ENCODE measurements at regions not wholly inside any gene's neighbourhood (a gene's known extent, or its start where the extent isn't known, plus 50 kb on each side); places are given as distances from the start of the nearest gene placed in this dataset.

GRCh38 chr2:222108957-222109585 lies 189.7 kb downstream of the PAX3 start:
- no peak for TF ChIP-seq CTCF (IDR thresholded peaks at IDR 0.05 in 2 of 3, conservative IDR thresholded peaks at IDR 0.05 in 1 of 3; ENCODE audit: insufficient read depth in 2 of 3, low read depth in 1 of 3, low read length in 3 of 3)
- TF ChIP-seq ZNF707 (CRISPR knock-in tag; conservative IDR thresholded peaks at IDR 0.05) = no peak
- TF ChIP-seq POLR2AphosphoS5 (IDR thresholded peaks at IDR 0.05; ENCODE audit: control insufficient read depth, insufficient read depth, low read depth, low read length) = no peak
- no peak for TF ChIP-seq SMARCE1 (IDR thresholded peaks at IDR 0.05)
- TF ChIP-seq CBX2 (IDR thresholded peaks at IDR 0.05; ENCODE audit: insufficient read depth, low read length, poor library complexity, severe bottlenecking) = no peak
- TF ChIP-seq ZNF143 (CRISPR knock-in tag; IDR thresholded peaks at IDR 0.05) = no peak
- no peak for TF ChIP-seq POLR2A (conservative IDR thresholded peaks at IDR 0.05)
- TF ChIP-seq BHLHE40 (IDR thresholded peaks at IDR 0.05; ENCODE audit: low read length) = no peak
- no peak for TF ChIP-seq CAMTA2 (CRISPR knock-in tag; conservative IDR thresholded peaks at IDR 0.05)
- TF ChIP-seq IRF2 (CRISPR knock-in tag; IDR thresholded peaks at IDR 0.05) = no peak

Data from K562 (cell line).